ENCODE measurements at regions not wholly inside any gene's neighbourhood (a gene's known extent, or its start where the extent isn't known, plus 50 kb on each side); places are given as distances from the start of the nearest gene placed in this dataset.

DNA sequence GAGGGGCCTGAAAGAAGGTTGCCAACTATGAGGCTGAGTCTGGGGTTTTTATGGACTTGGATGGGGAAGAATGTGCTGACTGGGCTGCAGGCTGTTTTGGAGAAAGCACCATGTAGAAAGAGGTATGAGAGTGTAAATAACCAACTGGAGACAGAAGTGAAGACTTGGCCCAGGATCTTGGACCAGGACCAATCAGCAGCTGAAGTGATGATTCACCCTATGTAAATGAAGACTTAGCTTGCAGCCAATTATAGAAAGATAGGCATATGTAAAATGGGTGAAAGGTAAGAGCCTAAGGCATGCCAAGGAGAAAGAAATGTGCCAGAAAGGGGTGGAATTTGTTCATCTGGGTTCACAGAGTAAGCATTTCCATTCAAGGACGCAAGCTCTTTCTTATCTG lies 856.7 kb upstream of the PRKX start:
- POLR2A ChIA-PET: no interaction called here
- Histone ChIP-seq H3K27ac (ENCODE audit: low read depth in 2 of 2, low read length in 1 of 2) (no peak overlapping the region), H4K20me1 (ENCODE audit: insufficient read depth) (no peaks in the 10 kb centered on the region), H3K9me3 (no peaks in the 10 kb centered on the region; the same call in 1 of the 2 replicates), H3K4me3 (ENCODE audit: low read depth in 2 of 2, low read length in 1 of 2) (no peak overlapping the region), H3K4me1 (ENCODE audit: control insufficient read depth in 1 of 2, insufficient read depth in 2 of 2, low read depth in 1 of 2, low read length in 1 of 2) (no peaks in the 10 kb centered on the region), H3K9ac (no peak overlapping the region), H3K9me2 (no peaks in the 10 kb centered on the region), H2AFZ (ENCODE audit: low read depth) (no peak overlapping the region), H3K4me2 (no peak overlapping the region), H3K27me3 (ENCODE audit: insufficient read depth) (no peaks in the 10 kb centered on the region), H3K79me2 (ENCODE audit: insufficient read depth) (no peaks in the 10 kb centered on the region), H3F3A (replicated peaks; ENCODE audit: insufficient read depth) (no peaks in the 10 kb centered on the region), H3K36me3 (replicated peaks in 1 of 2; ENCODE audit: control insufficient read depth in 1 of 2, insufficient read depth in 2 of 2, low read length in 1 of 2) (no peaks in the 10 kb centered on the region)
- no peak for DNase-seq
- CTCF ChIA-PET: no interaction called here
- WGBS (ENCODE audit: low lambda C conversion rate): 19% methylated on average over 1 of the region's 1 CpG
- TF ChIP-seq SMC3 (IDR thresholded peaks at IDR 0.05; ENCODE audit: low read depth, low read length): no peak
- TF ChIP-seq, protein P1, sequence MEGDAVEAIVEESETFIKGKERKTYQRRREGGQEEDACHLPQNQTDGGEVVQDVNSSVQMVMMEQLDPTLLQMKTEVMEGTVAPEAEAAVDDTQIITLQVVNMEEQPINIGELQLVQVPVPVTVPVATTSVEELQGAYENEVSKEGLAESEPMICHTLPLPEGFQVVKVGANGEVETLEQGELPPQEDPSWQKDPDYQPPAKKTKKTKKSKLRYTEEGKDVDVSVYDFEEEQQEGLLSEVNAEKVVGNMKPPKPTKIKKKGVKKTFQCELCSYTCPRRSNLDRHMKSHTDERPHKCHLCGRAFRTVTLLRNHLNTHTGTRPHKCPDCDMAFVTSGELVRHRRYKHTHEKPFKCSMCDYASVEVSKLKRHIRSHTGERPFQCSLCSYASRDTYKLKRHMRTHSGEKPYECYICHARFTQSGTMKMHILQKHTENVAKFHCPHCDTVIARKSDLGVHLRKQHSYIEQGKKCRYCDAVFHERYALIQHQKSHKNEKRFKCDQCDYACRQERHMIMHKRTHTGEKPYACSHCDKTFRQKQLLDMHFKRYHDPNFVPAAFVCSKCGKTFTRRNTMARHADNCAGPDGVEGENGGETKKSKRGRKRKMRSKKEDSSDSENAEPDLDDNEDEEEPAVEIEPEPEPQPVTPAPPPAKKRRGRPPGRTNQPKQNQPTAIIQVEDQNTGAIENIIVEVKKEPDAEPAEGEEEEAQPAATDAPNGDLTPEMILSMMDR (IDR thresholded peaks at IDR 0.05): no peak
- TF ChIP-seq GATA2 (CRISPR knock-in tag; IDR thresholded peaks at IDR 0.05): no peak
- TF ChIP-seq TAF1 (IDR thresholded peaks at IDR 0.05; ENCODE audit: borderline replicate concordance, low read depth, low read length): no peak
- no peak for TF ChIP-seq MEF2A (IDR thresholded peaks at IDR 0.05; ENCODE audit: borderline replicate concordance, low read depth)
- TF ChIP-seq, protein P2, sequence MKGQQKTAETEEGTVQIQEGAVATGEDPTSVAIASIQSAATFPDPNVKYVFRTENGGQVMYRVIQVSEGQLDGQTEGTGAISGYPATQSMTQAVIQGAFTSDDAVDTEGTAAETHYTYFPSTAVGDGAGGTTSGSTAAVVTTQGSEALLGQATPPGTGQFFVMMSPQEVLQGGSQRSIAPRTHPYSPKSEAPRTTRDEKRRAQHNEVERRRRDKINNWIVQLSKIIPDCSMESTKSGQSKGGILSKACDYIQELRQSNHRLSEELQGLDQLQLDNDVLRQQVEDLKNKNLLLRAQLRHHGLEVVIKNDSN (IDR thresholded peaks at IDR 0.05; ENCODE audit: borderline replicate concordance, low read depth): no peak
- TF ChIP-seq MXI1 (IDR thresholded peaks at IDR 0.05; ENCODE audit: low read depth, low read length): no peak
- TF ChIP-seq EZH2phosphoT487 (IDR thresholded peaks at IDR 0.05; ENCODE audit: borderline replicate concordance, low read depth): no peak
- TF ChIP-seq TEAD4 (IDR thresholded peaks at IDR 0.05; ENCODE audit: borderline replicate concordance, insufficient read depth): no peak
- TF ChIP-seq JUND (IDR thresholded peaks at IDR 0.05): no peak
- TF ChIP-seq FOXM1 (IDR thresholded peaks at IDR 0.05; ENCODE audit: low read depth): no peak
- TF ChIP-seq NRF1 (IDR thresholded peaks at IDR 0.05; ENCODE audit: low read depth, low read length): no peak
- no peak for TF ChIP-seq RAD21 (IDR thresholded peaks at IDR 0.05; ENCODE audit: low read length)
- no peak for TF ChIP-seq POLR2AphosphoS5 (IDR thresholded peaks at IDR 0.05; ENCODE audit: low read depth, low read length)
- TF ChIP-seq, protein P3, sequence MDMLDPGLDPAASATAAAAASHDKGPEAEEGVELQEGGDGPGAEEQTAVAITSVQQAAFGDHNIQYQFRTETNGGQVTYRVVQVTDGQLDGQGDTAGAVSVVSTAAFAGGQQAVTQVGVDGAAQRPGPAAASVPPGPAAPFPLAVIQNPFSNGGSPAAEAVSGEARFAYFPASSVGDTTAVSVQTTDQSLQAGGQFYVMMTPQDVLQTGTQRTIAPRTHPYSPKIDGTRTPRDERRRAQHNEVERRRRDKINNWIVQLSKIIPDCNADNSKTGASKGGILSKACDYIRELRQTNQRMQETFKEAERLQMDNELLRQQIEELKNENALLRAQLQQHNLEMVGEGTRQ (IDR thresholded peaks at IDR 0.05; ENCODE audit: borderline replicate concordance, low read depth, low read length): no peak

DNA sequence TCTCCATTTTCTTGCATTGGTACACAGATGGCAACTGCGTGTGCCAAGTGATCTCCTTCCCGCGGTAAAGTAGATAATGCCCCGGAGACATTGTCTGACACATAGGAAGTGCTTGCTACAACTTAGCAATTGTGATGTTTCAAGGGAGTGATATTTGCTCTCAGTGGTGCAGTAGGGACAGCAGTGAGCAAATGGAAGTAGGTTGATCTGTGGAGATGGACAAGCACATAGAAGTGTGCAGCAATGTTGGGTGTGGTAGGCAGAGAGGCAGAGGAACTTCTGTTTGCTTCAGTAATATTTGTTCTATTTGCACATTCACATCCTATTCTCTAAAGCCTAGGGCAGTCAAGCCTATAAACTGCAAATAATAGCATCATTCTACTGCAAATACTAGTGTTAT lies 846.7 kb upstream of the PRKX start:
- POLR2A ChIA-PET: no interaction called here
- Histone ChIP-seq H3K27ac (ENCODE audit: low read depth in 2 of 2, low read length in 1 of 2) (no peak overlapping the region), H3K36me3 (replicated peaks in 1 of 2; ENCODE audit: control insufficient read depth in 1 of 2, insufficient read depth in 2 of 2, low read length in 1 of 2) (no peaks in the 10 kb centered on the region), H3K27me3 (ENCODE audit: insufficient read depth) (no peaks in the 10 kb centered on the region), H3K4me2 (no peak overlapping the region), H2AFZ (ENCODE audit: low read depth) (no peak overlapping the region), H3K9me3 (no peaks in the 10 kb centered on the region), H3K9ac (no peak overlapping the region), H3F3A (replicated peaks; ENCODE audit: insufficient read depth) (no peaks in the 10 kb centered on the region), H3K4me1 (ENCODE audit: control insufficient read depth in 1 of 2, insufficient read depth in 2 of 2, low read depth in 1 of 2, low read length in 1 of 2) (no peaks in the 10 kb centered on the region), H4K20me1 (ENCODE audit: insufficient read depth) (no peaks in the 10 kb centered on the region), H3K9me2 (no peaks in the 10 kb centered on the region), H3K79me2 (ENCODE audit: insufficient read depth) (no peaks in the 10 kb centered on the region), H3K4me3 (ENCODE audit: low read depth in 2 of 2, low read length in 1 of 2) (no peak overlapping the region)
- WGBS (ENCODE audit: low lambda C conversion rate): 14% methylated on average over 4 of the region's 4 CpGs
- CTCF ChIA-PET: interaction anchor here (0.7 to 1.1 kb wide), 2 partner anchors 12 to 14 kb away, joined by 3 to 5 read pairs; no protein-coding TSS in a partner anchor
- DNase-seq: no peak
- TF ChIP-seq, protein P4, sequence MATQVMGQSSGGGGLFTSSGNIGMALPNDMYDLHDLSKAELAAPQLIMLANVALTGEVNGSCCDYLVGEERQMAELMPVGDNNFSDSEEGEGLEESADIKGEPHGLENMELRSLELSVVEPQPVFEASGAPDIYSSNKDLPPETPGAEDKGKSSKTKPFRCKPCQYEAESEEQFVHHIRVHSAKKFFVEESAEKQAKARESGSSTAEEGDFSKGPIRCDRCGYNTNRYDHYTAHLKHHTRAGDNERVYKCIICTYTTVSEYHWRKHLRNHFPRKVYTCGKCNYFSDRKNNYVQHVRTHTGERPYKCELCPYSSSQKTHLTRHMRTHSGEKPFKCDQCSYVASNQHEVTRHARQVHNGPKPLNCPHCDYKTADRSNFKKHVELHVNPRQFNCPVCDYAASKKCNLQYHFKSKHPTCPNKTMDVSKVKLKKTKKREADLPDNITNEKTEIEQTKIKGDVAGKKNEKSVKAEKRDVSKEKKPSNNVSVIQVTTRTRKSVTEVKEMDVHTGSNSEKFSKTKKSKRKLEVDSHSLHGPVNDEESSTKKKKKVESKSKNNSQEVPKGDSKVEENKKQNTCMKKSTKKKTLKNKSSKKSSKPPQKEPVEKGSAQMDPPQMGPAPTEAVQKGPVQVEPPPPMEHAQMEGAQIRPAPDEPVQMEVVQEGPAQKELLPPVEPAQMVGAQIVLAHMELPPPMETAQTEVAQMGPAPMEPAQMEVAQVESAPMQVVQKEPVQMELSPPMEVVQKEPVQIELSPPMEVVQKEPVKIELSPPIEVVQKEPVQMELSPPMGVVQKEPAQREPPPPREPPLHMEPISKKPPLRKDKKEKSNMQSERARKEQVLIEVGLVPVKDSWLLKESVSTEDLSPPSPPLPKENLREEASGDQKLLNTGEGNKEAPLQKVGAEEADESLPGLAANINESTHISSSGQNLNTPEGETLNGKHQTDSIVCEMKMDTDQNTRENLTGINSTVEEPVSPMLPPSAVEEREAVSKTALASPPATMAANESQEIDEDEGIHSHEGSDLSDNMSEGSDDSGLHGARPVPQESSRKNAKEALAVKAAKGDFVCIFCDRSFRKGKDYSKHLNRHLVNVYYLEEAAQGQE (IDR thresholded peaks at IDR 0.05; ENCODE audit: low read depth, low read length): no peak
- TF ChIP-seq FOXM1 (IDR thresholded peaks at IDR 0.05; ENCODE audit: low read depth) (no peak), RXRA (IDR thresholded peaks at IDR 0.05; ENCODE audit: borderline replicate concordance, low read depth) (no peak), MXI1 (IDR thresholded peaks at IDR 0.05; ENCODE audit: low read depth, low read length) (no peak), FOXJ3 (CRISPR knock-in tag; IDR thresholded peaks at IDR 0.05) (no peak), SIN3A (IDR thresholded peaks at IDR 0.05; ENCODE audit: borderline replicate concordance, low read depth, low read length) (no peak), YY1 (IDR thresholded peaks at IDR 0.05; ENCODE audit: low read depth) (no peak)
- TF ChIP-seq, protein P5, sequence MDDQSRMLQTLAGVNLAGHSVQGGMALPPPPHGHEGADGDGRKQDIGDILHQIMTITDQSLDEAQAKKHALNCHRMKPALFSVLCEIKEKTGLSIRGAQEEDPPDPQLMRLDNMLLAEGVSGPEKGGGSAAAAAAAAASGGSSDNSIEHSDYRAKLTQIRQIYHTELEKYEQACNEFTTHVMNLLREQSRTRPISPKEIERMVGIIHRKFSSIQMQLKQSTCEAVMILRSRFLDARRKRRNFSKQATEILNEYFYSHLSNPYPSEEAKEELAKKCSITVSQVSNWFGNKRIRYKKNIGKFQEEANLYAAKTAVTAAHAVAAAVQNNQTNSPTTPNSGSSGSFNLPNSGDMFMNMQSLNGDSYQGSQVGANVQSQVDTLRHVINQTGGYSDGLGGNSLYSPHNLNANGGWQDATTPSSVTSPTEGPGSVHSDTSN (IDR thresholded peaks at IDR 0.05): no peak

All from SK-N-SH (cell line).